Heart right ventricle (tissue), 16 donors: ENCODE measurements at regions not wholly inside any gene's neighbourhood (a gene's known extent, or its start where the extent isn't known, plus 50 kb on each side); places are given as distances from the start of the nearest gene placed in this dataset.

Experiments
- ATAC-seq, 8 donors: fragments of 200-7000 bp; cut with Tn5 transposase; one replicate each; pipeline ENCODE4 v1.9.1; 2020; ENCODE audit warnings: mild to moderate bottlenecking in 8 of 8, moderate library complexity in 8 of 8, moderate number of reproducible peaks in 1 of 8
- DNase-seq, 2 donors: peaks; one replicate each; pipeline ENCODE4 v3.0.0-alpha.2; 2020
- H3K27ac ChIP-seq, 10 donors: fragments of 200-600 bp; sonication (generic) in 2 of 10; one replicate each; pipeline versions ENCODE4 v1.5.0 to v1.8.0; 2020 to 2022; ENCODE audit warnings: mild to moderate bottlenecking in 3 of 10
- H3K27me3 ChIP-seq, 7 donors: fragments of 200-600 bp; one replicate each; pipeline ENCODE4 v1.8.0; 2021 to 2022; ENCODE audit warnings: mild to moderate bottlenecking in 2 of 7
- H3K36me3 ChIP-seq, 9 donors: fragments of 200-600 bp; sonication (generic) in 1 of 9; one replicate each; pipeline versions ENCODE4 v1.5.0 to v1.8.0; 2020 to 2022; ENCODE audit warnings: mild to moderate bottlenecking in 2 of 9
- H3K4me1 ChIP-seq, 9 donors: fragments of 200-600 bp; sonication (generic) in 1 of 9; one replicate each; pipeline versions ENCODE4 v1.5.0 to v1.8.0; 2020 to 2022; ENCODE audit warnings: mild to moderate bottlenecking in 4 of 9
- H3K4me3 ChIP-seq, 10 donors: fragments of 200-600 bp; sonication (generic) in 2 of 10; one replicate each; pipeline versions ENCODE4 v1.5.0 to v1.8.0; 2020 to 2022; ENCODE audit warnings: mild to moderate bottlenecking in 7 of 10, moderate library complexity in 2 of 10
- H3K9me3 ChIP-seq, 11 donors: fragments of 200-600 bp in 10 of 11; sonication (generic) in 2 of 11; one replicate each; pipeline versions ENCODE4 v1.5.0 to v1.8.0; 2013 to 2022; ENCODE audit warnings: mild to moderate bottlenecking in 2 of 11, control low read depth in 1 of 11, moderate library complexity in 1 of 11
- WGBS, 2 donors: extraction: QIAGEN DNeasy Blood & Tissue Kit; methylation state at CpG; one replicate each; pipeline ENCODE4 v1.1.7; 2013; ENCODE audit warnings: inconsistent platforms in 1 of 2; 5-methylcytosine and 5-hydroxymethylcytosine counted together
- intact Hi-C, 10 donors: fragments of 100-400 bp; cut with DNase I; formaldehyde crosslinking; loops; one replicate each; pipeline versions ENCODE4 v1.11.1 to v1.14.2; 2022
- TF ChIP-seq, protein P1 (sequence below), 9 donors: fragments of 200-600 bp; sonication (generic) in 2 of 9; IDR thresholded peaks; one replicate each; pipeline versions ENCODE4 v1.5.0 to v1.8.0; 2021 to 2022; ENCODE audit warnings: antibody characterized with exemption in 9 of 9, mild to moderate bottlenecking in 5 of 9, moderate library complexity in 1 of 9
- donor health status: Arrhythmogenic right ventricular cardiomyopathy.
- donor health status: ischemic (EF 13 %, LVEDD 7.1; RV severe dilation, severe dysfunction).
- donor health status: healthy with polysubstance abuse.
- donor health status: DM: no; HTN: yes; CAD: no.
- donor health status: DM: no; HTN: no; CAD: no.
- donor health status: ischemic (EF 25% LVEDD 6.9; RV normal size, moderate dysfunction).
- donor health status: ischemic (EF 25% LVEDD 5.7; RV mildly dilated, moderate dysfunction).
- donor health status: healthy.
- donor health status: DM: yes; HTN: yes; CAD: no.
- donor health status: Ischemic cardiomyopathy.
- donor health status: ischemic (EF 35%, LVEDD 5.7; RV mildly dilated, moderate dysfunction).
- donor health status: nonischemic (EF 11% LVEDD 7.7; RV severe dilation, severe dysfunction).
- donor health status: DM: yes; HTN: yes; CAD: no.
- donor health status: PGD.
- donor health status: ischemic (EF 29% LVEDD 5.4; RV normal size, mild dysfunction).
- donor health status: nonischemic (EF 23%, LVEDD 6.1; RV moderate dilation, normal function).

DNA sequence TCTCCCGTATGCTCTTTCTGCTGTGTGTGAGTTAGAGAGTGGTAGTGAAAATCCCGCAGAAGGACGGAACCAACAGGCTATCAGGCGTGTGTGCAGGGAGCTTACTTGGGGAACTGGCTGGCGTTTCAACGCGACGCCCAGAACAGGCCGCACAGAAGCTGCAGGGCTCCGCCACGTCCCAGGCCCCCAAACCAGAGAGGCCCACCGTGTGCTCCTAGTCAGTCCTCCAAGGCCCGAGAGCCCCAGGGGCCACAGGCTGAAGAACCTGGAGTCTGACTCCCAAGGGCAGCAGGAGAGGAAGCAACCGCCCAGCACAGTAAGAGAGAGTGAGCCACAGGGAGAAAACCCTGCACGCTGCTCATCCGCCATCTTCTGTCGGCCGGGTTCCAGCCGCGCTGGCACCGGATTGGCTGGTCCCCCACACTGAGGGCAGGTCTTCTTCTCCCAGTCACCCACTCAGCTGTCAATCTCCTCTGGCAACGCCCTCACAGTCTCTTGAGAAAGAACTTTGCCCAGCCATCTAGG lies 730.6 kb upstream of the VSTM2A start:
- WGBS, 2 donors, result 83 to 88% methylated on average over 22 of the region's 22 CpGs
- Histone ChIP-seq H3K27ac (no peak overlapping the region), H3K4me1 (no peaks in the 10 kb centered on the region), H3K9me3 (peaks cover 0 to 33% (median 0%) of the 10 kb centered on the region in 11 donors), H3K27me3 (no peaks in the 10 kb centered on the region), H3K4me3 (no peak overlapping the region), H3K36me3 (no peaks in the 10 kb centered on the region)
- intact Hi-C loops, result loop anchor here in 1 of 10 donors (5.0 kb wide), 1 partner anchor 49 kb away; no protein-coding TSS in a partner anchor
- ATAC-seq (no peak), DNase-seq (no peak)
- TF ChIP-seq, protein P1, sequence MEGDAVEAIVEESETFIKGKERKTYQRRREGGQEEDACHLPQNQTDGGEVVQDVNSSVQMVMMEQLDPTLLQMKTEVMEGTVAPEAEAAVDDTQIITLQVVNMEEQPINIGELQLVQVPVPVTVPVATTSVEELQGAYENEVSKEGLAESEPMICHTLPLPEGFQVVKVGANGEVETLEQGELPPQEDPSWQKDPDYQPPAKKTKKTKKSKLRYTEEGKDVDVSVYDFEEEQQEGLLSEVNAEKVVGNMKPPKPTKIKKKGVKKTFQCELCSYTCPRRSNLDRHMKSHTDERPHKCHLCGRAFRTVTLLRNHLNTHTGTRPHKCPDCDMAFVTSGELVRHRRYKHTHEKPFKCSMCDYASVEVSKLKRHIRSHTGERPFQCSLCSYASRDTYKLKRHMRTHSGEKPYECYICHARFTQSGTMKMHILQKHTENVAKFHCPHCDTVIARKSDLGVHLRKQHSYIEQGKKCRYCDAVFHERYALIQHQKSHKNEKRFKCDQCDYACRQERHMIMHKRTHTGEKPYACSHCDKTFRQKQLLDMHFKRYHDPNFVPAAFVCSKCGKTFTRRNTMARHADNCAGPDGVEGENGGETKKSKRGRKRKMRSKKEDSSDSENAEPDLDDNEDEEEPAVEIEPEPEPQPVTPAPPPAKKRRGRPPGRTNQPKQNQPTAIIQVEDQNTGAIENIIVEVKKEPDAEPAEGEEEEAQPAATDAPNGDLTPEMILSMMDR (IDR thresholded peaks at IDR 0.05), result no peak

DNA sequence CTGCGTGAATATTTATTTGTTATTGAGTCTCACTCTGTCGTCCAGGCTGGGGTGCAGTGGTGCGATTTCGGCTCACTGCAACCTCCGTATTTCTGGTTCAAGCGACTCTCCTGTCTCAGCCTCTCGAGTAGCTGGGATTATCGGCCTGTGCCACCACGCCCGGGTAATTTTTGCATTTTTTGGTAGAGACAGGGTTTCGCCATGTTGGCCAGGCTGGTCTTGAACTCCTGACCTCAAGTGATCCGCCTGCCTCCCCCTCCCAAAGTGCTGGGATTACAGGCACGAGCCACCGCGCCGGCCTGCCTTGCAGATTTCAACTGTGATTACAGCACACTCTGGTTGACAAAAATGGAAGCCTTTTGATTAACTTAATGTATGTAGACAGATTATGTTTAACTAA lies 730.0 kb upstream of the VSTM2A start:
- H3K9me3 ChIP-seq, result peaks cover 0 to 35% (median 0%) of the 10 kb centered on the region in 11 donors
- no peaks in the 10 kb centered on the region for H3K27me3 ChIP-seq
- intact Hi-C loops, result loop anchor here in 1 of 10 donors (5.0 kb wide), 1 partner anchor 50 kb away; no protein-coding TSS in a partner anchor
- 87 to 92% methylated on average over 16 of the region's 16 CpGs for WGBS, 2 donors
- DNase-seq, result no peak
- no peak for ATAC-seq
- no peaks in the 10 kb centered on the region for H3K4me1 ChIP-seq
- no peak overlapping the region for H3K27ac ChIP-seq
- H3K4me3 ChIP-seq, result no peak overlapping the region
- TF ChIP-seq, protein P1 (IDR thresholded peaks at IDR 0.05), result no peak
- no peaks in the 10 kb centered on the region for H3K36me3 ChIP-seq

DNA sequence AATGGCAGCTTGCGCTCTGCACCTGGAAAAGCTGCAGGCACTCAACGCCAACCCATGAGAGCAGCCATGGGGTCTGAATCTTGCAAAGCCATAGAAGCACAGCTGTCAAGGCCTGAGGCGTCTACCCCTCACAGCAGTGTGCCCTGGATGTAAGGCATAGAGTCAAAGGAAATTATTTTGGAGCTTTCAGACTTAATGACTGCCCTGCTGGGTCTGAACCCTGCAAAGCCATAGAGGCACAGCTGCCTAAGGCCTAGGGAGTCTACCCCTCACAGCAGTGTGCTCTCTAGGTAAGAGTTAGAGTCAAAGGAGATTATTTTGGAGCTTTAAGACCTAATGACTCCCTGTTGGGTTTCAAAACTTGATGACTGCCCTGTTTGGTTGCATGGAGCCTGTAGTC lies 706.9 kb upstream of the VSTM2A start:
- H3K4me1 ChIP-seq, result no peaks in the 10 kb centered on the region
- no peak for DNase-seq
- H3K4me3 ChIP-seq, result no peak overlapping the region
- H3K9me3 ChIP-seq, result peaks cover 0 to 62% (median 0%) of the 10 kb centered on the region in 11 donors
- intact Hi-C loops, result no loop called here
- no peak for ATAC-seq
- H3K36me3 ChIP-seq, result no peaks in the 10 kb centered on the region
- no peaks in the 10 kb centered on the region for H3K27me3 ChIP-seq
- no peak overlapping the region for H3K27ac ChIP-seq
- 77 to 79% methylated on average over 3 of the region's 3 CpGs for WGBS, 2 donors
- TF ChIP-seq, protein P1 (IDR thresholded peaks at IDR 0.05), result no peak

DNA sequence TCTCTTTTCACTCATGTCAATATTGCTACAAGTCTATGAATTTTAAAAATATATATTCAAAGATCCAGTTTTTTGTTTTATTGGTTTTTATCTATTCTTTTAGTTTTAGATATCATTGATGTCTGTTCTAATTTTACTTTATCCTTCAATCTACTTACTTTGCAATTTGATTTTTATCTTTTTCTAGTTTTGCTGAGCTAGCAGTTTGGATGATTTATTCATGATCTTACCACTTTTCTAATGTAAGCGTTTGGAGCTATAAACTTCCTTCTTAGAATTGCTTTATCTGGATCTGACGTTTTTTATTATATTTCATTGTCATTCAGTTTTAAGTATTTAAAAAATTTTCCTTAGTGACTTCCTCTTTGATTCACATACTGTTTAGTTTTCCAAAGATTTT lies 664.5 kb upstream of the VSTM2A start:
- TF ChIP-seq, protein P1 (IDR thresholded peaks at IDR 0.05), result no peak
- Histone ChIP-seq H3K27ac (no peak overlapping the region), H3K4me3 (no peak overlapping the region), H3K9me3 (peaks cover 0 to 20% (median 0%) of the 10 kb centered on the region in 11 donors), H3K27me3 (no peaks in the 10 kb centered on the region), H3K4me1 (no peaks in the 10 kb centered on the region), H3K36me3 (no peaks in the 10 kb centered on the region)
- no peak for ATAC-seq
- intact Hi-C loops, result no loop called here
- 10 to 35% methylated on average over 2 of the region's 2 CpGs for WGBS, 2 donors
- DNase-seq, result no peak
